ENCODE measurements at regions not wholly inside any gene's neighbourhood (a gene's known extent, or its start where the extent isn't known, plus 50 kb on each side); places are given as distances from the start of the nearest gene placed in this dataset.
"Not testable (repeated sequence)": the region's sequence is repeated elsewhere in the genome, so short reads cannot be mapped to it uniquely, and the experiment has no call there.

- DNase-seq (ENCODE audit: low read depth in 2 of 2), result no peak
Observed at GRCh38 chr5:110812639-110813038, 73.8 kb downstream of the SLC25A46 start.

GRCh38 chr5:110815916-110816605 lies 77.3 kb downstream of the SLC25A46 start:
- DNase-seq (ENCODE audit: low read depth in 2 of 2), result no peak

- no peak for DNase-seq (ENCODE audit: low read depth in 2 of 2)
Observed at GRCh38 chr5:110817459-110817858, 78.7 kb downstream of the SLC25A46 start.

- DNase-seq (ENCODE audit: low read depth in 2 of 2), result no peak
Observed at GRCh38 chr5:110823571-110823970, 84.8 kb downstream of the SLC25A46 start.

GRCh38 chr5:110824936-110825441 lies 86.2 kb downstream of the SLC25A46 start:
- no peak for DNase-seq (ENCODE audit: low read depth in 2 of 2)

GRCh38 chr5:110832683-110833082 lies 93.9 kb downstream of the SLC25A46 start:
- DNase-seq (ENCODE audit: low read depth in 2 of 2), result no peak

GRCh38 chr5:110834933-110835332 lies 96.1 kb downstream of the SLC25A46 start:
- DNase-seq (ENCODE audit: low read depth in 2 of 2), result not testable (repeated sequence)

GRCh38 chr5:110836851-110837250 lies 98.0 kb downstream of the SLC25A46 start:
- no peak for DNase-seq (ENCODE audit: low read depth in 2 of 2)

- not testable (repeated sequence) for DNase-seq (ENCODE audit: low read depth in 2 of 2)
Observed at GRCh38 chr5:110838357-110838756, 99.5 kb downstream of the SLC25A46 start.

- no peak for DNase-seq (ENCODE audit: low read depth in 2 of 2)
Observed at GRCh38 chr5:110838961-110839360, 100.2 kb downstream of the SLC25A46 start.

- DNase-seq (ENCODE audit: low read depth in 2 of 2), result no peak
Observed at GRCh38 chr5:110840347-110840960, 101.6 kb downstream of the SLC25A46 start.

GRCh38 chr5:110841137-110841536 lies 102.3 kb downstream of the SLC25A46 start:
- DNase-seq (ENCODE audit: low read depth in 2 of 2), result no peak

GRCh38 chr5:110842948-110843347 lies 104.1 kb downstream of the SLC25A46 start:
- no peak for DNase-seq (ENCODE audit: low read depth in 2 of 2)

- no peak for DNase-seq (ENCODE audit: low read depth in 2 of 2)
Observed at GRCh38 chr5:110844251-110844650, 105.4 kb downstream of the SLC25A46 start.

GRCh38 chr5:110846398-110847001 lies 107.7 kb downstream of the SLC25A46 start:
- no peak for DNase-seq (ENCODE audit: low read depth in 2 of 2)

- DNase-seq (ENCODE audit: low read depth in 2 of 2), result no peak
Observed at GRCh38 chr5:110851357-110851756, 112.5 kb downstream of the SLC25A46 start.

GRCh38 chr5:110852053-110852452 lies 113.2 kb downstream of the SLC25A46 start:
- no peak for DNase-seq (ENCODE audit: low read depth in 2 of 2)

GRCh38 chr5:110852541-110852940 lies 113.7 kb downstream of the SLC25A46 start:
- DNase-seq (ENCODE audit: low read depth in 2 of 2), result no peak

GRCh38 chr5:110853267-110853666 lies 114.5 kb downstream of the SLC25A46 start:
- no peak for DNase-seq (ENCODE audit: low read depth in 2 of 2)

- DNase-seq (ENCODE audit: low read depth in 2 of 2), result no peak
Observed at GRCh38 chr5:110854200-110854599, 115.4 kb downstream of the SLC25A46 start.

GRCh38 chr5:110855961-110856360 lies 117.2 kb downstream of the SLC25A46 start:
- no peak for DNase-seq (ENCODE audit: low read depth in 2 of 2)

- DNase-seq (ENCODE audit: low read depth in 2 of 2), result no peak
Observed at GRCh38 chr5:110865400-110866094, 126.7 kb downstream of the SLC25A46 start.

All from stimulated activated CD8-positive, alpha-beta memory T cell treated with anti-CD3 and anti-CD28 coated beads, Interleukin-2, amount 100 ng/mL, for 48 hours (primary cell).